Type B pancreatic cell (in vitro differentiated cells): ENCODE measurements at regions not wholly inside any gene's neighbourhood (a gene's known extent, or its start where the extent isn't known, plus 50 kb on each side); places are given as distances from the start of the nearest gene placed in this dataset.
"Not testable (repeated sequence)": the region's sequence is repeated elsewhere in the genome, so short reads cannot be mapped to it uniquely, and the experiment has no call there.

Experiments used
- DNase-seq: peaks from one replicate; pipeline ENCODE4 v3.0.0; 2021; ENCODE audit warnings: mixed read lengths; ENCODE audit not compliant: unreplicated experiment; ENCODE audit errors: extremely low spot score
- H3K27ac Mint-ChIP-seq: 2 replicates; pipeline ENCODE4 v1.8.0; 2021; ENCODE audit warnings: mild to moderate bottlenecking, mixed read lengths
- H3K27me3 Mint-ChIP-seq: 2 replicates; pipeline ENCODE4 v1.8.0; 2021; ENCODE audit warnings: mixed read lengths
- H3K36me3 Mint-ChIP-seq: 2 replicates; pipeline ENCODE4 v1.8.0; 2021; ENCODE audit warnings: mixed read lengths
- H3K4me1 Mint-ChIP-seq: one replicate; pipeline ENCODE4 v1.8.0; 2021; ENCODE audit warnings: mixed read lengths; ENCODE audit not compliant: unreplicated experiment
- H3K4me3 Mint-ChIP-seq: 2 replicates; pipeline ENCODE4 v1.8.0; 2021; ENCODE audit warnings: mild to moderate bottlenecking, mixed read lengths
- H3K9me3 Mint-ChIP-seq: 2 replicates; pipeline ENCODE4 v1.8.0; 2021; ENCODE audit warnings: mixed read lengths
- CTCF ChIP-seq: fragments of 200-600 bp; sonication (generic); conservative IDR thresholded peaks from 2 replicates; pipeline ENCODE4 v1.5.0; 2021; ENCODE audit warnings: antibody characterized with exemption, mild to moderate bottlenecking

- Mint-ChIP-seq H3K36me3 (peaks cover 35% of the 10 kb centered on the region), H3K9me3 (peaks cover 30% of the 10 kb centered on the region), H3K27ac (no peak overlapping the region), H3K27me3 (no peaks in the 10 kb centered on the region), H3K4me1 (no peaks in the 10 kb centered on the region), H3K4me3 (no peak overlapping the region)
- DNase-seq, result no peak
- no peak for TF ChIP-seq CTCF
These were observed 405.0 kb downstream of the UTRN start for GRCh38 chr6:144690133-144690532.

GRCh38 chr6:144690666-144691065 lies 405.5 kb downstream of the UTRN start:
- TF ChIP-seq CTCF, result no peak
- H3K27ac Mint-ChIP-seq, result no peak overlapping the region
- H3K4me1 Mint-ChIP-seq, result no peaks in the 10 kb centered on the region
- DNase-seq, result no peak
- H3K36me3 Mint-ChIP-seq, result peaks cover 31% of the 10 kb centered on the region
- H3K27me3 Mint-ChIP-seq, result no peaks in the 10 kb centered on the region
- no peak overlapping the region for H3K4me3 Mint-ChIP-seq
- H3K9me3 Mint-ChIP-seq, result peaks cover 30% of the 10 kb centered on the region

GRCh38 chr6:144692050-144692449 lies 406.9 kb downstream of the UTRN start:
- not testable (repeated sequence) for H3K4me3 Mint-ChIP-seq, DNase-seq, H3K4me1 Mint-ChIP-seq, H3K27ac Mint-ChIP-seq, H3K27me3 Mint-ChIP-seq
- H3K9me3 Mint-ChIP-seq, result peaks cover 20% of the 10 kb centered on the region
- H3K36me3 Mint-ChIP-seq, result peaks cover 20% of the 10 kb centered on the region

GRCh38 chr6:144695858-144696533 lies 410.9 kb downstream of the UTRN start:
- Mint-ChIP-seq H3K36me3 (peaks cover 15% of the 10 kb centered on the region), H3K4me3 (no peak overlapping the region), H3K9me3 (peaks cover 11% of the 10 kb centered on the region), H3K27ac (no peak overlapping the region), H3K27me3 (no peaks in the 10 kb centered on the region), H3K4me1 (peaks cover 6% of the 10 kb centered on the region)
- TF ChIP-seq CTCF, result no peak
- DNase-seq, result no peak

DNA sequence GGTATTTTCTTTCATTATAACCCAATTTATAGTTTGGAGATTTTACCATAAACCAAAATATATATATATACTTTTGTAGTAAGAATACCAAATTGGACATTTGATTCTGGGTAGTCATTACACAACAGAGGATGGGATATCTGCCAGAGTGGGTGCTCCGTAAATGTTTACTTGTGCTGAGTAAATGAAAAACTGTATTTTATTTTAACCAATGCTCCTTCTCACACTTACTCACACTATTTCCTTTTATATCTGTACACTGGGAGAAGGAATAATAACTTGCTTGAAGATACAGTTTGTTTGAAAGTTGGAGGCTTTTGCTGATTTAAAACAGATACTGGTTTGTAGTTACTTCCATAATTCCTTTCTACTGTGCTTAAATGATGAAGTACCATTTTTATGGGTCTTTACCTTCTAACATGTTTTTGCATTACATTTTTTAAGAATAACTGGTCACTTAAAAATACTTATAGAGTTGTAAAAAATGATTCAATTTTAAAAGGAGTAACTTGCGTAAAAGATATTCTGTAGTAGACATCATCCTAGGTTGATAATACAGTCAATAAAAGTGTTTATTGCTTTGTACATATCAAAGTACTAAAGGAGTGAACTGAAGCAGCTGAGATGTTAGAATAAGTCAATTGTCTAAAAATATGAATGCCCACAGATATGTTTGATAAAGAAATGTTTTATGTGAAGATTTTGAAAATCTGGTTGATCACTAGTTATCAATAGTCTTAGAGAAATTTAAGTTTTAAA lies 411.7 kb downstream of the UTRN start:
- peaks cover 11% of the 10 kb centered on the region for H3K36me3 Mint-ChIP-seq
- TF ChIP-seq CTCF, result no peak
- H3K27me3 Mint-ChIP-seq, result no peaks in the 10 kb centered on the region
- no peak overlapping the region for H3K27ac Mint-ChIP-seq
- H3K4me3 Mint-ChIP-seq, result no peak overlapping the region
- DNase-seq, result no peak
- peaks cover 11% of the 10 kb centered on the region for H3K9me3 Mint-ChIP-seq
- H3K4me1 Mint-ChIP-seq, result peaks cover 6% of the 10 kb centered on the region

GRCh38 chr6:144697369-144697760 lies 412.2 kb downstream of the UTRN start:
- no peak for TF ChIP-seq CTCF
- Mint-ChIP-seq H3K27ac (no peak overlapping the region), H3K27me3 (no peaks in the 10 kb centered on the region), H3K4me3 (no peak overlapping the region), H3K36me3 (peaks cover 7% of the 10 kb centered on the region), H3K4me1 (peaks cover 6% of the 10 kb centered on the region), H3K9me3 (peaks cover 11% of the 10 kb centered on the region)
- no peak for DNase-seq
